Tibial nerve (tissue), 3 donors: ENCODE measurements at regions not wholly inside any gene's neighbourhood (a gene's known extent, or its start where the extent isn't known, plus 50 kb on each side); places are given as distances from the start of the nearest gene placed in this dataset.

ENCODE experiments used
- POLR2A ChIP-seq, 2 donors: fragments of 450-650 bp; IDR thresholded peaks; one replicate each; pipeline ENCODE4 v1.6.1; 2017; ENCODE audit warnings: antibody characterized with exemption in 2 of 2, mild to moderate bottlenecking in 2 of 2, moderate library complexity in 2 of 2
- TF ChIP-seq, protein P1 (sequence below), 5 experiments: fragments of 200-600 bp in 3 of 5; fragments of 450-650 bp in 2 of 5; sonication (generic) in 3 of 5; IDR thresholded peaks; one replicate each; pipeline ENCODE4 v1.5.1; 2016 to 2019; ENCODE audit warnings: antibody characterized with exemption in 5 of 5, mild to moderate bottlenecking in 3 of 5, moderate library complexity in 2 of 5

- TF ChIP-seq, protein P1, sequence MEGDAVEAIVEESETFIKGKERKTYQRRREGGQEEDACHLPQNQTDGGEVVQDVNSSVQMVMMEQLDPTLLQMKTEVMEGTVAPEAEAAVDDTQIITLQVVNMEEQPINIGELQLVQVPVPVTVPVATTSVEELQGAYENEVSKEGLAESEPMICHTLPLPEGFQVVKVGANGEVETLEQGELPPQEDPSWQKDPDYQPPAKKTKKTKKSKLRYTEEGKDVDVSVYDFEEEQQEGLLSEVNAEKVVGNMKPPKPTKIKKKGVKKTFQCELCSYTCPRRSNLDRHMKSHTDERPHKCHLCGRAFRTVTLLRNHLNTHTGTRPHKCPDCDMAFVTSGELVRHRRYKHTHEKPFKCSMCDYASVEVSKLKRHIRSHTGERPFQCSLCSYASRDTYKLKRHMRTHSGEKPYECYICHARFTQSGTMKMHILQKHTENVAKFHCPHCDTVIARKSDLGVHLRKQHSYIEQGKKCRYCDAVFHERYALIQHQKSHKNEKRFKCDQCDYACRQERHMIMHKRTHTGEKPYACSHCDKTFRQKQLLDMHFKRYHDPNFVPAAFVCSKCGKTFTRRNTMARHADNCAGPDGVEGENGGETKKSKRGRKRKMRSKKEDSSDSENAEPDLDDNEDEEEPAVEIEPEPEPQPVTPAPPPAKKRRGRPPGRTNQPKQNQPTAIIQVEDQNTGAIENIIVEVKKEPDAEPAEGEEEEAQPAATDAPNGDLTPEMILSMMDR (IDR thresholded peaks at IDR 0.05): no peak
- TF ChIP-seq POLR2A (IDR thresholded peaks at IDR 0.05): no peak
Measured at GRCh38 chr2:116915673-116916072, 898.8 kb upstream of the DDX18 start.
